ENCODE measurements at regions not wholly inside any gene's neighbourhood (a gene's known extent, or its start where the extent isn't known, plus 50 kb on each side); places are given as distances from the start of the nearest gene placed in this dataset.
A peak's percentile ranks its signal among the peaks of the same experiment; 100 is the strongest.

GRCh38 chr12:58615576-58615975 lies 304.7 kb downstream of the LRIG3 start:
- no peak overlapping the region for H3K4me3 ChIP-seq
- no peaks in the 10 kb centered on the region for H3K4me1 ChIP-seq
- TF ChIP-seq CTCF (IDR thresholded peaks at IDR 0.05) = no peak
- H3K27me3 ChIP-seq = no peaks in the 10 kb centered on the region
- intact Hi-C loops (cut with DNase I) = no loop called here
- DNase-seq (no peak), ATAC-seq (no peak)
- H3K9me3 ChIP-seq = no peaks in the 10 kb centered on the region
- no peaks in the 10 kb centered on the region for H3K36me3 ChIP-seq
- no peak overlapping the region for H3K27ac ChIP-seq

DNA sequence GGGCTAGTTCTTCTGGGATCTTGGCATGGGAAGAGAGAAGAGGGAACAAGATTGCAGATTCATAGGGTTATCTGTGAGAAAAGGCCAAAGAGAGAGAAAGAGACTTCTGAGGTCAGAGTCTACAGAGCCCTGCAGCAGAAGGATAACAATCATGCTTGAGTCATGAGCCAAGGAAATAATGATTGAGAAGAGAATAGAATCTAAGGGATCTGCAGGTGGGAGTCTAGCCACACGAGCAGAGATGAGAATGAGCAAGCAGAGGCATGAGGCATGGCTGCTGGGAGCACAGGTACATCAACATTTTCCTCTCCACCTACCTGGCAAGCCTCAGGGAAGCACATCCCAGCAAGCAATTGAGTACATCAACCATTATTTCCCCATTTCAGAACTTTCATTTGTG lies 303.7 kb downstream of the LRIG3 start:
- Histone ChIP-seq H3K27me3 (no peaks in the 10 kb centered on the region), H3K9me3 (no peaks in the 10 kb centered on the region), H3K4me1 (no peaks in the 10 kb centered on the region), H3K27ac (no peak overlapping the region), H3K36me3 (no peaks in the 10 kb centered on the region), H3K4me3 (no peak overlapping the region)
- intact Hi-C loops (cut with DNase I) = no loop called here
- no peak for TF ChIP-seq CTCF (IDR thresholded peaks at IDR 0.05)
- DNase-seq (no peak), ATAC-seq (no peak)

- DNase-seq (no peak), ATAC-seq (peak; percentile 19)
- intact Hi-C loops (cut with DNase I) = no loop called here
- Histone ChIP-seq H3K36me3 (no peaks in the 10 kb centered on the region), H3K4me3 (no peak overlapping the region), H3K9me3 (no peaks in the 10 kb centered on the region), H3K4me1 (no peaks in the 10 kb centered on the region), H3K27me3 (no peaks in the 10 kb centered on the region), H3K27ac (no peak overlapping the region)
- TF ChIP-seq CTCF (IDR thresholded peaks at IDR 0.05) = no peak
These were observed 299.2 kb downstream of the LRIG3 start for GRCh38 chr12:58621126-58621525.

- no peak for DNase-seq
- H3K9me3 ChIP-seq = no peaks in the 10 kb centered on the region
- no peak overlapping the region for H3K4me3 ChIP-seq
- ATAC-seq = no peak
- no peaks in the 10 kb centered on the region for H3K36me3 ChIP-seq
- H3K4me1 ChIP-seq = no peaks in the 10 kb centered on the region
- no peak overlapping the region for H3K27ac ChIP-seq
- no peak for TF ChIP-seq CTCF (IDR thresholded peaks at IDR 0.05)
- no peaks in the 10 kb centered on the region for H3K27me3 ChIP-seq
- intact Hi-C loops (cut with DNase I) = no loop called here
These were observed 290.9 kb downstream of the LRIG3 start for GRCh38 chr12:58629376-58629775.

GRCh38 chr12:58633479-58633878 lies 286.8 kb downstream of the LRIG3 start:
- Histone ChIP-seq H3K27ac (no peak overlapping the region), H3K4me3 (no peak overlapping the region), H3K9me3 (no peaks in the 10 kb centered on the region), H3K36me3 (no peaks in the 10 kb centered on the region), H3K27me3 (no peaks in the 10 kb centered on the region), H3K4me1 (no peaks in the 10 kb centered on the region)
- ATAC-seq (no peak), DNase-seq (no peak)
- no peak for TF ChIP-seq CTCF (IDR thresholded peaks at IDR 0.05)
- intact Hi-C loops (cut with DNase I) = no loop called here

GRCh38 chr12:58639318-58639934 lies 280.9 kb downstream of the LRIG3 start:
- H3K4me1 ChIP-seq = no peaks in the 10 kb centered on the region
- H3K27me3 ChIP-seq = no peaks in the 10 kb centered on the region
- no peak for DNase-seq
- H3K27ac ChIP-seq = no peak overlapping the region
- no peaks in the 10 kb centered on the region for H3K36me3 ChIP-seq
- TF ChIP-seq CTCF (IDR thresholded peaks at IDR 0.05) = no peak
- H3K4me3 ChIP-seq = no peak overlapping the region
- no peak for ATAC-seq
- no peaks in the 10 kb centered on the region for H3K9me3 ChIP-seq
- intact Hi-C loops (cut with DNase I) = no loop called here
